Stimulated activated naive CD4-positive, alpha-beta T cell (primary cell): ENCODE measurements at regions not wholly inside any gene's neighbourhood (a gene's known extent, or its start where the extent isn't known, plus 50 kb on each side); places are given as distances from the start of the nearest gene placed in this dataset.
"Not testable (repeated sequence)": the region's sequence is repeated elsewhere in the genome, so short reads cannot be mapped to it uniquely, and the experiment has no call there.

Source experiments
- DNase-seq, 6 experiments: peaks; one replicate each; lab custom pipeline; 2025; lab: John Stamatoyannopoulos, UW

- DNase-seq = no peak
These were observed 528.1 kb upstream of the DPP6 start for GRCh38 chr7:153524070-153524601.

- no peak for DNase-seq
These were observed 523.1 kb upstream of the DPP6 start for GRCh38 chr7:153529100-153529499.

GRCh38 chr7:153529651-153530165 lies 522.5 kb upstream of the DPP6 start:
- no peak for DNase-seq

DNA sequence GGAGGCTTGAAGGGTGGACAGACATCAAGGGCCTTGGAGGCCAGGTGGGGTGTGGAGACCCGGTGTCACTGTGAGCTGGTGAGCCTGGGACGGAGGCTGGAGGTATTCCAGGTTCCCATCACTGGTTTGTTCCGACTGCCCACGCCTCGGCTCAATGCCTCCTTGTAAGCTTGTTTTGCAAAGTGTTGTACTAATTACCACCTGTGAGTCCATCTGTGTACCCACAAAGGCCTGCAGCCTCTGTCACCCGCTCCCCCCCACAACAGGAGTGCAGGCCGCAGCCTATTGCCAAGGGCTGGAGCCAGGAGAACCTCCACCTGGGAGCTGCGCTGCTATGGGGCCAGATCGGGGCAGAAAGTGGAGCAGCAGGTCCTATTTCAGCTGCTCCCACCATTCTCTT lies 521.8 kb upstream of the DPP6 start:
- no peak for DNase-seq

- no peak for DNase-seq
These were observed 519.9 kb upstream of the DPP6 start for GRCh38 chr7:153532326-153532725.

DNA sequence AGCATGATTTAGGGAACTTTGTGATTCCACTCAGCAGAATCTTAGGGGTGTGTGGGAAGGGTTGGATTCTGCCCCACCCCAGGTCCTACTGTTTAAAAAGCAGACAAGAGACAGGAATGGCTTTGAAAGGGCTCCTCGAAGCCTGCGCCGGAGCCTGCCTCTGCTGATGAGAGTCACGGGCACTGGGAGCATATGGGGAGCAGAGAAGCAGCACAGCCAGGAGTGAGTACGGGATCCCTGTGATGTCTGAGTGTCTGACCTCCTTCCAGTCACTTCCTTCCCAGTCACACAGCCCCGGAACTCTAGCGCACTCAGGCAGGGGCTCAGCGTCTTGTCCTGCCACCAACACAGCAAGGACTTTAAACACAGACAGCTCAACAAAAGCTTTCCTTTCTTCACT lies 514.9 kb upstream of the DPP6 start:
- DNase-seq = no peak

- DNase-seq = no peak
These were observed 510.3 kb upstream of the DPP6 start for GRCh38 chr7:153541903-153542302.

- DNase-seq = no peak
These were observed 509.0 kb upstream of the DPP6 start for GRCh38 chr7:153543232-153543631.

DNA sequence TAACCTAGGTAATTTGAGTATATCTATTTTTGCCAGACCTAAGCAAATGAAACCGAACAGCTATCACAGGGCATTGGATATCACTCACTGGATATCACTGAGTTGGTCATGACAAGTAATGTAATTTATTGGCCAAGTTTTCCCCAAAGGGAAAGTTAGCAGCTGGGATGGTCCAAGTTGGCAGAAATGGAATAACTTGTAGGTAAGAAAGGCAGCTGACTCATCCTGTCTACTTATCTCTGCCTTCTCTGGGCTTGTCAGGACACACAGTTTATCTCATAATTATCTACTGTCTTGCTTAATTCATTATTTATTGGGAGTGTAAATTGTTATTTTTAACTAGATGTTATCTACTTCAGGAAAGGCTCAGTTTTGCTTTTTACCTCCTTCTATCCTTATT lies 502.0 kb upstream of the DPP6 start:
- no peak for DNase-seq

DNA sequence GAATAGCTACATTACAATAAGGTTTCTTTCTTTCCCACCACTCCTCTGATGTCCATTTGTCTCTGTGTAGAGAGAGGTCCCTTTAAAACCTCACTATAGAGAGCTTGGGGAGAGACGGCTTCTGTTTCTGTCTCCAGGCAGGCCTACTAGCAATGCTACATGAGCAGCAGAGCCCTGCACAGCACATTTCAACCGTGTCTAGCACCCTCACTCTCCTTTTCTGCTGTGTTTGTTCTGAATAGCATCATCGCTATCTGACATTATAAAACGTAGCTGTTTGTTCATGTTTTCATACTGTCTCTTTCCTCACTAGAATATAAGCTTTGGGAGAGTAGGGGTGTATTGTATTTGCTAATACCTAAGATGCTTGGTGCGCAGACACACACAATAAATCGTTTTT lies 487.8 kb upstream of the DPP6 start:
- DNase-seq = no peak

DNA sequence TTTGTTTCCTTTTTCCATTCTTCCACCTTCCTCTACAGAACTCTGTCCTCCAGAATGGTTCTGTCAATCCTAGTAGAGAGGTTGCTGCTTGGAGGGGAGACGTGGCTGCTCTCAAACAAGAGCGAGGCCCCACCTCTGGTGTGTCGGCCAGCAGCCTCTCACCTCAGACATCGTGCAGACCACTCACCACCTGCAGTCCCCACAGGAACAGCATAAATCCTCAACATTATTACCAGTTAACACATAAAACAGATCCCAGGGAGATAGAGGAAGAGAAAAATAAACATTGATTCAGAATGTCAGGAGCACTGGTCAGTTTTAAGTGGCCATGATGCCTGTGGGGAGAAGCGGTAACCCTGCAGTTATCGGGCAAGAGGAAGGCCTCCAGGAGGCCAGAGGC lies 485.9 kb upstream of the DPP6 start:
- DNase-seq = no peak

DNA sequence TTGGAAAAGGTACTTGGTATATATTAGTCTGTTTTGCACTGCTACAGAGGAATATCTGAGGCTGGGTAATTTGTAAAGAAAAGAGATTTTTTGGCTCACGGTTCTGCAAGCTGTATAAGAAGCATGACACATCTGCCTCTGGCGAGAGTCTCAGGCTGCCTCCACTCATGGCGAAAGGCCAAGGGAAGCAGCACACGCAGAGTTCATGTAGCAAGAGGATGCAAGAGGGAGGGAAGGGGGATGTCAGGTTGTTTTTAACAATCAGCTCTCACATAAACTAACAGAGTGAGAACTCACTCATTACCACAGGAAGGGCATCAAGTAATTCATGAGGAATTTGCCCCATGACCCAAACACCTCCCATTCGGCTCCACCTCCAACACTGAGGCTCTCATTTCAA lies 484.8 kb upstream of the DPP6 start:
- DNase-seq = no peak

GRCh38 chr7:153569520-153569919 lies 482.7 kb upstream of the DPP6 start:
- not testable (repeated sequence) for DNase-seq

DNA sequence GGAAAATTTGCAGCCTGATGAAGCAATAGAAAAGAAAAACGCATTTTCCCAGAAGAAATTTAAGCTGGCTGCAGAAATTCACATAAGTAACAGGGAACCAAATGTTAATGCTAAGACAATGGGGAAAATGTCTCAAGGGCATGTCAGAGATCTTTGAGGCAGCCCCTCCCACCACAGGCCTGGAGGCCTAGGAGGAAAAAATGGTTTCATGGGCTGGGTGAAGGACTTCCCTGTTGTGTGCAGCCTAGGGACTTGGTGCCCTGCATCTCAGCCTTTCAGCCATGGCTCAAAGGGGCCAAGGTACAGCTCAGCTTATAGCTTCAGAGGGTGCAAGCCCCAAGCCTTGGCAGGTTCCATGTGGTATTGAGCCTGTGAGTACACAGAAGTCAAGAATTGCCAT lies 476.1 kb upstream of the DPP6 start:
- no peak for DNase-seq

- no peak for DNase-seq
These were observed 470.8 kb upstream of the DPP6 start for GRCh38 chr7:153581419-153581818.

DNA sequence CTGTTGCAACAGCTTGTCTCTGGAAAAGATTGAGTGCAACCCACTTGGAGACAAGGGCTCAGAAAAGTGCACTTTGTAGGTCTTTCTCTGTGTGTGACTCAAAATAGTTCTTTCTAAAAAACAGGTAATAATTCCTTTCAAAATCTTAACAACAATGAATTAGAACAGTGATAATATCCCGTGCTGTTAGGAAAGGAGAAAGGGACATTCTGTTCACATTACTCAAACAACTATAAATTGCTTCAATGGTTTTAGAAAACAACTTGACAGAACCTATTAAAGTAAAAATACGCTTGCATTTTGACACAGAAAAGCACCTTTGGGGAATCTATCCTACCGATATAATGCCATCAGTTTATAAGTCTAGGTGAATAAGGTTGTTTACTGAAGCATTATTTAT lies 468.1 kb upstream of the DPP6 start:
- no peak for DNase-seq

- no peak for DNase-seq
These were observed 463.6 kb upstream of the DPP6 start for GRCh38 chr7:153588586-153588985.

- no peak for DNase-seq
These were observed 462.1 kb upstream of the DPP6 start for GRCh38 chr7:153590136-153590535.

- DNase-seq = no peak
These were observed 461.6 kb upstream of the DPP6 start for GRCh38 chr7:153590571-153590970.

- DNase-seq = no peak
These were observed 444.8 kb upstream of the DPP6 start for GRCh38 chr7:153607354-153607753.

DNA sequence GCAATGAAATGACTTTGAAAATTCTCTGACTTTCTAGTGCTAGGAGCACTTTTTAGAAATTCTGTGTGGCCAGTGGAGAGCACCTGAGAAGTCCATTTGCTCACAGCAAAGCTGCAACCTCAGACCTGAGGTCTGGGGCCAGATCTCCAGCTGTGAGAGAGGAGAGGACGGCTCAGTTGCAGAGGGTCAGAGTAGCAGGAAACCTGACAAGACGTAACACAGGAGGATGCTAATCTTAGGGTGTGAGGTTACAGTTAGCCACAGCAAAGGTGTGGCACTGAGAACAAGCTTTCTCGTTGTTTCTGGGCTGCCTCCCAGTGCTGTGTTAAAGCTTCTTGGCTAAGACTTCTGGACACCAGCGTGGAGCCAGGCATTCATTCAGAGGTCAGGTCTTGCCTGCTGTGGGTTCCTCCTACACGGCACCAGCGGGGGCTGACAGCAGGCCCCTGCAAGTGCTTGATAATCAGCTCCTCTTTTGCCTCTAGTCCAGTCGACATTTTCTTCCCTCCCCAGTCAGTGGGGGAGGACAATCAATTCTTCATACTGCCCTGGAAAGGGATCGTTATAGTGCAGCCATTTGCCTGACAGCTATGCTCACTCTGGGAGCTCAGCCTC lies 435.4 kb upstream of the DPP6 start:
- no peak for DNase-seq

DNA sequence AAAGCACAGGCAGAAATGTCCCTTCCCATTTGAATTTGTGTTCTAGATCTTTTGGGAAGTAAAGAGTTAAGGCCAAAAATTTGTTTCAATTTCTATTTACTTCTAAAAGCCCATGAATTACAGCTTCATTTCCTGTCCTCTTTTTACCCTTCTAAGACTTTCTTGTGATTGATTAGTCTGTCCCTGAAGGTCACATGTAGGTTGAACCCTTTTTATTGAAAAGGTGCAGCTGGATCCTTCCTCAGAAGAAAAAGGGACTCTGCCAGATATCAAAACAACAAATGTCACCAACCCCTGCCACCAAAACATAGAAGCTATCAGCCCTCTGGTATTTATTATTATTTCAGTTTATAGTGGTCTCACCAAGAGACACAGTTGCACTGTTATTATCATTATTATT lies 424.9 kb upstream of the DPP6 start:
- DNase-seq = no peak

- DNase-seq = no peak
These were observed 423.8 kb upstream of the DPP6 start for GRCh38 chr7:153628406-153628805.

DNA sequence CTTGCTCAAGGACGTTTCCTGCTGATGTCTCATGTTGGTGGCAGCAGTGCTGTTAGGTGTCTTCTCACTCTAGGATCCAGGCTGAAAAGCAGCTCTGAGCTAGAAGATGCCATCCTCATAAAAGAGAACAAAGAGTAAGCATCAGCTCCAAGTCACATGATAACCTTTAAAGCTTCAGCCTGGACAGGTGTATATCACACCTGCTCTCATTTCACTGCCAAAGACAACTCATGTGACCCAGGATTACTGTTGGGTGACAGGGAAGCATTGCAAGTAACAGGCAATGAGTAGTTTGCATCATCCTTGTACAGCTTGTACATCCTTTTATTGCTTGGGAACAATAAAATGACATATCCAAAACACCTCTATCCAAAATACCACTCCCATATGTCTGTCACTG lies 423.4 kb upstream of the DPP6 start:
- no peak for DNase-seq
